Stromal cell of bone marrow (primary cell): ENCODE measurements at regions not wholly inside any gene's neighbourhood (a gene's known extent, or its start where the extent isn't known, plus 50 kb on each side); places are given as distances from the start of the nearest gene placed in this dataset.

Experiments
- DNase-seq: peaks from one replicate; pipeline ENCODE4 v3.0.0-alpha.2; 2012; ENCODE audit warnings: low read depth

GRCh38 chr18:42268186-42268725 is 313.2 kb downstream of the PIK3C3 start:
- DNase-seq = no peak

- DNase-seq = no peak
Measured at GRCh38 chr18:42268798-42269197, 313.8 kb downstream of the PIK3C3 start.

GRCh38 chr18:42271647-42272414 is 316.8 kb downstream of the PIK3C3 start:
- DNase-seq = no peak

GRCh38 chr18:42274488-42275137 is 319.6 kb downstream of the PIK3C3 start:
- peak; percentile 5 for DNase-seq

- no peak for DNase-seq
Measured at GRCh38 chr18:42275138-42275535, 320.1 kb downstream of the PIK3C3 start.

GRCh38 chr18:42275949-42276730 is 321.1 kb downstream of the PIK3C3 start:
- no peak for DNase-seq

GRCh38 chr18:42281124-42281523 is 326.1 kb downstream of the PIK3C3 start:
- DNase-seq = no peak

GRCh38 chr18:42281851-42282250 is 326.8 kb downstream of the PIK3C3 start:
- DNase-seq = no peak

GRCh38 chr18:42287047-42287446 is 332.0 kb downstream of the PIK3C3 start:
- DNase-seq = no peak

GRCh38 chr18:42288129-42288528 is 333.1 kb downstream of the PIK3C3 start:
- DNase-seq = no peak

GRCh38 chr18:42289526-42289925 is 334.5 kb downstream of the PIK3C3 start:
- no peak for DNase-seq

- no peak for DNase-seq
Measured at GRCh38 chr18:42290318-42291307, 335.6 kb downstream of the PIK3C3 start.

- DNase-seq = no peak
Measured at GRCh38 chr18:42292654-42293053, 337.6 kb downstream of the PIK3C3 start.

GRCh38 chr18:42296192-42296591 is 341.2 kb downstream of the PIK3C3 start:
- DNase-seq = no peak

- peak; percentile 9 for DNase-seq
Measured at GRCh38 chr18:42296723-42297122, 341.7 kb downstream of the PIK3C3 start.

- DNase-seq = peak; percentile 53
Measured at GRCh38 chr18:42298759-42299675, 344.0 kb downstream of the PIK3C3 start.

GRCh38 chr18:42305869-42306593 is 351.0 kb downstream of the PIK3C3 start:
- no peak for DNase-seq

GRCh38 chr18:42306594-42306980 is 351.6 kb downstream of the PIK3C3 start:
- DNase-seq = no peak

- peak; percentile 60 for DNase-seq
Measured at GRCh38 chr18:42310956-42311355, 355.9 kb downstream of the PIK3C3 start.

- no peak for DNase-seq
Measured at GRCh38 chr18:42326752-42327151, 371.7 kb downstream of the PIK3C3 start.
